GM12874 (cell line): ENCODE measurements at regions not wholly inside any gene's neighbourhood (a gene's known extent, or its start where the extent isn't known, plus 50 kb on each side); places are given as distances from the start of the nearest gene placed in this dataset.

ENCODE experiments used
- CTCF ChIP-seq: IDR thresholded peaks from 2 replicates; pipeline ENCODE4 v1.5.1; 2011; ENCODE audit warnings: low read depth, mild to moderate bottlenecking, control low read depth, low read length, moderate library complexity; ENCODE audit not compliant: insufficient read depth

- TF ChIP-seq CTCF = no peak
Measured at GRCh38 chr13:106367361-106367971, 168.0 kb downstream of the EFNB2 start.

GRCh38 chr13:106362707-106363106 lies 172.8 kb downstream of the EFNB2 start:
- TF ChIP-seq CTCF = no peak

- TF ChIP-seq CTCF = no peak
Measured at GRCh38 chr13:106361621-106362020, 173.8 kb downstream of the EFNB2 start.

- no peak for TF ChIP-seq CTCF
Measured at GRCh38 chr13:106357198-106357597, 178.3 kb downstream of the EFNB2 start.

- no peak for TF ChIP-seq CTCF
Measured at GRCh38 chr13:106355866-106356265, 179.6 kb downstream of the EFNB2 start.

- TF ChIP-seq CTCF = no peak
Measured at GRCh38 chr13:106354961-106355360, 180.5 kb downstream of the EFNB2 start.

GRCh38 chr13:106352850-106353249 lies 182.6 kb downstream of the EFNB2 start:
- no peak for TF ChIP-seq CTCF

- no peak for TF ChIP-seq CTCF
Measured at GRCh38 chr13:106351251-106351650, 184.2 kb downstream of the EFNB2 start.
